HEK293 (cell line): ENCODE measurements at regions not wholly inside any gene's neighbourhood (a gene's known extent, or its start where the extent isn't known, plus 50 kb on each side); places are given as distances from the start of the nearest gene placed in this dataset.

Experiments used
- CTCF ChIA-PET: fragments of 350-600 bp; formaldehyde crosslinking; extraction: SDS; loops from one replicate; lab custom pipeline; 2021; ENCODE audit warnings: antibody characterized with exemption; lab: Yijun Ruan, JAX
- POLR2A ChIA-PET: fragments of 300-600 bp; formaldehyde crosslinking; extraction: SDS; loops from one replicate; lab custom pipeline; 2020; ENCODE audit warnings: antibody characterized with exemption, inconsistent platforms; lab: Yijun Ruan, JAX
- H3K27ac ChIP-seq: fragments of 200-500 bp; sonication (Bioruptor generic); 2 replicates; pipeline ENCODE4 v1.5.1; 2014; ENCODE audit warnings: low read depth, low read length, control low read depth, inconsistent platforms; ENCODE audit errors: extremely low read depth
- H3K36me3 ChIP-seq, 2 experiments: fragments of 200-500 bp in 1 of 2; sonication (Bioruptor generic) in 1 of 2; 1 replicate in 1 of 2; 2 replicates in 1 of 2; pipeline ENCODE4 v1.5.1; 2014 to 2017; ENCODE audit warnings: inconsistent platforms in 2 of 2, low read length in 2 of 2; ENCODE audit not compliant: control insufficient read depth in 2 of 2, insufficient read depth in 1 of 2
- H3K4me1 ChIP-seq: fragments of 200-500 bp; sonication (Bioruptor generic); 2 replicates; pipeline ENCODE4 v1.5.1; 2014; ENCODE audit warnings: mild to moderate bottlenecking, low read length, inconsistent platforms; ENCODE audit not compliant: control insufficient read depth, insufficient read depth
- H3K4me3 ChIP-seq: 2 replicates; pipeline ENCODE4 v1.5.1; 2011; ENCODE audit warnings: low read depth, mild to moderate bottlenecking, control low read depth, low read length, moderate library complexity
- H3K9me3 ChIP-seq: fragments of 200-500 bp; sonication (Bioruptor generic); 2 replicates; pipeline ENCODE4 v1.5.1; 2014; ENCODE audit warnings: low read depth, low read length, inconsistent platforms; ENCODE audit not compliant: control insufficient read depth, insufficient read depth
- FEZF1 ChIP-seq: fragments of 450-650 bp; formaldehyde crosslinking; IDR thresholded peaks from 2 replicates; pipeline ENCODE4 v1.5.1; 2016; ENCODE audit warnings: missing biosample characterization, missing genetic modification characterization
- GLI2 ChIP-seq: fragments of 450-650 bp; formaldehyde crosslinking; IDR thresholded peaks from 2 replicates; pipeline ENCODE4; 2017; ENCODE audit warnings: missing biosample characterization, missing genetic modification characterization, low read depth, borderline replicate concordance
- GLIS1 ChIP-seq: fragments of 450-650 bp; formaldehyde crosslinking; IDR thresholded peaks from 2 replicates; pipeline ENCODE4 v1.5.1; 2016; ENCODE audit warnings: missing biosample characterization, missing genetic modification characterization
- HOXA7 ChIP-seq: sonication (generic); formaldehyde crosslinking; IDR thresholded peaks from 2 replicates; pipeline ENCODE4 v1.8.1; 2022; ENCODE audit warnings: missing genetic modification reagents, borderline replicate concordance
- KLF7 ChIP-seq: fragments of 450-650 bp; formaldehyde crosslinking; IDR thresholded peaks from 2 replicates; pipeline ENCODE4 v1.5.1; 2016; ENCODE audit warnings: missing biosample characterization, missing genetic modification characterization, borderline replicate concordance
- RBAK ChIP-seq: fragments of 450-650 bp; formaldehyde crosslinking; IDR thresholded peaks from 2 replicates; pipeline ENCODE4 v1.5.1; 2016; ENCODE audit warnings: missing biosample characterization, missing genetic modification characterization
- ZBTB17 ChIP-seq: fragments of 450-650 bp; formaldehyde crosslinking; IDR thresholded peaks from 2 replicates; pipeline ENCODE4 v1.5.1; 2016; ENCODE audit warnings: missing biosample characterization, missing genetic modification characterization
- ZNF394 ChIP-seq: fragments of 450-650 bp; formaldehyde crosslinking; IDR thresholded peaks from 2 replicates; pipeline ENCODE4 v1.5.1; 2016; ENCODE audit warnings: missing biosample characterization, missing genetic modification characterization, mild to moderate bottlenecking, moderate library complexity, borderline replicate concordance
- ZNF416 ChIP-seq: fragments of 450-650 bp; formaldehyde crosslinking; IDR thresholded peaks from 2 replicates; pipeline ENCODE4 v1.5.1; 2016; ENCODE audit warnings: missing biosample characterization, missing genetic modification characterization
- ZNF433 ChIP-seq: fragments of 450-650 bp; formaldehyde crosslinking; IDR thresholded peaks from 2 replicates; pipeline ENCODE4 v1.5.1; 2016; ENCODE audit warnings: missing biosample characterization, missing genetic modification characterization, low read depth
- ZNF549 ChIP-seq: fragments of 450-650 bp; IDR thresholded peaks from 2 replicates; pipeline ENCODE4 v1.5.1; 2018; ENCODE audit warnings: missing biosample characterization, missing genetic modification characterization, mild to moderate bottlenecking, inconsistent platforms, moderate library complexity
- ZNF561 ChIP-seq: fragments of 450-650 bp; IDR thresholded peaks from 2 replicates; pipeline ENCODE4 v1.5.1; 2018; ENCODE audit warnings: missing biosample characterization, missing genetic modification characterization, borderline replicate concordance
- ZNF624 ChIP-seq: fragments of 450-650 bp; formaldehyde crosslinking; IDR thresholded peaks from 2 replicates; pipeline ENCODE4 v1.5.1; 2017; ENCODE audit warnings: missing biosample characterization, missing genetic modification characterization
- TF ChIP-seq, protein P1 (sequence below): fragments of 450-650 bp; formaldehyde crosslinking; IDR thresholded peaks from 2 replicates; pipeline ENCODE4 v1.5.1; 2016; ENCODE audit warnings: missing biosample characterization, missing genetic modification characterization
- TF ChIP-seq, protein P2 (sequence below): fragments of 450-650 bp; formaldehyde crosslinking; IDR thresholded peaks from 2 replicates; pipeline ENCODE4 v1.5.1; 2016; ENCODE audit warnings: missing biosample characterization, missing genetic modification characterization, low read depth
- TF ChIP-seq, protein P3 (sequence below): fragments of 450-650 bp; formaldehyde crosslinking; IDR thresholded peaks from 2 replicates; pipeline ENCODE4 v1.5.1; 2016; ENCODE audit warnings: missing biosample characterization, missing genetic modification characterization, borderline replicate concordance
- TF ChIP-seq, protein P4 (sequence below): IDR thresholded peaks from 2 replicates; pipeline ENCODE4 v1.6.1; 2011; ENCODE audit warnings: mild to moderate bottlenecking, low read depth, low read length, borderline replicate concordance
- TF ChIP-seq, protein P5 (sequence below): fragments of 450-650 bp; formaldehyde crosslinking; IDR thresholded peaks from 2 replicates; pipeline ENCODE4 v1.5.1; 2016; ENCODE audit warnings: missing biosample characterization, missing genetic modification characterization
- TF ChIP-seq, protein P6 (sequence below): fragments of 450-650 bp; formaldehyde crosslinking; IDR thresholded peaks from 2 replicates; pipeline ENCODE4 v1.5.1; 2016; ENCODE audit warnings: missing biosample characterization, missing genetic modification characterization

DNA sequence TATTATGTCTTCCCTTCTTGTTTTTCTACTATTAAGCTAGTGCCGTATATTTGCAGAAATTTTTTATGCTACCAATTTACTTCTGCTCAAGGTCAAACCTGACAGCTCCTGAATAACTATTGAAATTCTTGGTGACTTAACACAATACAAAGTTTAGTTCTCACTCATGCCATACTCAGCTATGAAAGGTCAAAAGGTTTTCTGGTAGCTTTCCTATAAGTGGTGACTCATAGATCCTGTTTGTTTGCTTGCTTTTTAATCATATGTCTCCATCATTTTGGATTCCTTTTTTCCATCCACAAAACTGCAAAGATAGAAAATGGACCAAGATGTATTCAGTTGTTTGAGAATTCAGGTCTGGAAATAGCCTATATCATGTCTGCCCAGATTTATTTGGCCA, 855.8 kb upstream of the LRRC4C start (continued):
- TF ChIP-seq RBAK (tag by site-specific recombination) (no peak), ZNF561 (tag by site-specific recombination) (no peak), HOXA7 (CRISPR knock-in tag) (no peak), KLF7 (tag by site-specific recombination) (no peak), GLI2 (tag by site-specific recombination) (no peak)
- TF ChIP-seq, protein P1, sequence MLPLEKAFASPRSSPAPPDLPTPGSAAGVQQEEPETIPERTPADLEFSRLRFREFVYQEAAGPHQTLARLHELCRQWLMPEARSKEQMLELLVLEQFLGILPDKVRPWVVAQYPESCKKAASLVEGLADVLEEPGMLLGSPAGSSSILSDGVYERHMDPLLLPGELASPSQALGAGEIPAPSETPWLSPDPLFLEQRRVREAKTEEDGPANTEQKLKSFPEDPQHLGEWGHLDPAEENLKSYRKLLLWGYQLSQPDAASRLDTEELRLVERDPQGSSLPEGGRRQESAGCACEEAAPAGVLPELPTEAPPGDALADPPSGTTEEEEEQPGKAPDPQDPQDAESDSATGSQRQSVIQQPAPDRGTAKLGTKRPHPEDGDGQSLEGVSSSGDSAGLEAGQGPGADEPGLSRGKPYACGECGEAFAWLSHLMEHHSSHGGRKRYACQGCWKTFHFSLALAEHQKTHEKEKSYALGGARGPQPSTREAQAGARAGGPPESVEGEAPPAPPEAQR (tag by site-specific recombination): no peak
- TF ChIP-seq, protein P2, sequence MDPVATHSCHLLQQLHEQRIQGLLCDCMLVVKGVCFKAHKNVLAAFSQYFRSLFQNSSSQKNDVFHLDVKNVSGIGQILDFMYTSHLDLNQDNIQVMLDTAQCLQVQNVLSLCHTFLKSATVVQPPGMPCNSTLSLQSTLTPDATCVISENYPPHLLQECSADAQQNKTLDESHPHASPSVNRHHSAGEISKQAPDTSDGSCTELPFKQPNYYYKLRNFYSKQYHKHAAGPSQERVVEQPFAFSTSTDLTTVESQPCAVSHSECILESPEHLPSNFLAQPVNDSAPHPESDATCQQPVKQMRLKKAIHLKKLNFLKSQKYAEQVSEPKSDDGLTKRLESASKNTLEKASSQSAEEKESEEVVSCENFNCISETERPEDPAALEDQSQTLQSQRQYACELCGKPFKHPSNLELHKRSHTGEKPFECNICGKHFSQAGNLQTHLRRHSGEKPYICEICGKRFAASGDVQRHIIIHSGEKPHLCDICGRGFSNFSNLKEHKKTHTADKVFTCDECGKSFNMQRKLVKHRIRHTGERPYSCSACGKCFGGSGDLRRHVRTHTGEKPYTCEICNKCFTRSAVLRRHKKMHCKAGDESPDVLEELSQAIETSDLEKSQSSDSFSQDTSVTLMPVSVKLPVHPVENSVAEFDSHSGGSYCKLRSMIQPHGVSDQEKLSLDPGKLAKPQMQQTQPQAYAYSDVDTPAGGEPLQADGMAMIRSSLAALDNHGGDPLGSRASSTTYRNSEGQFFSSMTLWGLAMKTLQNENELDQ (tag by site-specific recombination): no peak
- TF ChIP-seq, protein P3, sequence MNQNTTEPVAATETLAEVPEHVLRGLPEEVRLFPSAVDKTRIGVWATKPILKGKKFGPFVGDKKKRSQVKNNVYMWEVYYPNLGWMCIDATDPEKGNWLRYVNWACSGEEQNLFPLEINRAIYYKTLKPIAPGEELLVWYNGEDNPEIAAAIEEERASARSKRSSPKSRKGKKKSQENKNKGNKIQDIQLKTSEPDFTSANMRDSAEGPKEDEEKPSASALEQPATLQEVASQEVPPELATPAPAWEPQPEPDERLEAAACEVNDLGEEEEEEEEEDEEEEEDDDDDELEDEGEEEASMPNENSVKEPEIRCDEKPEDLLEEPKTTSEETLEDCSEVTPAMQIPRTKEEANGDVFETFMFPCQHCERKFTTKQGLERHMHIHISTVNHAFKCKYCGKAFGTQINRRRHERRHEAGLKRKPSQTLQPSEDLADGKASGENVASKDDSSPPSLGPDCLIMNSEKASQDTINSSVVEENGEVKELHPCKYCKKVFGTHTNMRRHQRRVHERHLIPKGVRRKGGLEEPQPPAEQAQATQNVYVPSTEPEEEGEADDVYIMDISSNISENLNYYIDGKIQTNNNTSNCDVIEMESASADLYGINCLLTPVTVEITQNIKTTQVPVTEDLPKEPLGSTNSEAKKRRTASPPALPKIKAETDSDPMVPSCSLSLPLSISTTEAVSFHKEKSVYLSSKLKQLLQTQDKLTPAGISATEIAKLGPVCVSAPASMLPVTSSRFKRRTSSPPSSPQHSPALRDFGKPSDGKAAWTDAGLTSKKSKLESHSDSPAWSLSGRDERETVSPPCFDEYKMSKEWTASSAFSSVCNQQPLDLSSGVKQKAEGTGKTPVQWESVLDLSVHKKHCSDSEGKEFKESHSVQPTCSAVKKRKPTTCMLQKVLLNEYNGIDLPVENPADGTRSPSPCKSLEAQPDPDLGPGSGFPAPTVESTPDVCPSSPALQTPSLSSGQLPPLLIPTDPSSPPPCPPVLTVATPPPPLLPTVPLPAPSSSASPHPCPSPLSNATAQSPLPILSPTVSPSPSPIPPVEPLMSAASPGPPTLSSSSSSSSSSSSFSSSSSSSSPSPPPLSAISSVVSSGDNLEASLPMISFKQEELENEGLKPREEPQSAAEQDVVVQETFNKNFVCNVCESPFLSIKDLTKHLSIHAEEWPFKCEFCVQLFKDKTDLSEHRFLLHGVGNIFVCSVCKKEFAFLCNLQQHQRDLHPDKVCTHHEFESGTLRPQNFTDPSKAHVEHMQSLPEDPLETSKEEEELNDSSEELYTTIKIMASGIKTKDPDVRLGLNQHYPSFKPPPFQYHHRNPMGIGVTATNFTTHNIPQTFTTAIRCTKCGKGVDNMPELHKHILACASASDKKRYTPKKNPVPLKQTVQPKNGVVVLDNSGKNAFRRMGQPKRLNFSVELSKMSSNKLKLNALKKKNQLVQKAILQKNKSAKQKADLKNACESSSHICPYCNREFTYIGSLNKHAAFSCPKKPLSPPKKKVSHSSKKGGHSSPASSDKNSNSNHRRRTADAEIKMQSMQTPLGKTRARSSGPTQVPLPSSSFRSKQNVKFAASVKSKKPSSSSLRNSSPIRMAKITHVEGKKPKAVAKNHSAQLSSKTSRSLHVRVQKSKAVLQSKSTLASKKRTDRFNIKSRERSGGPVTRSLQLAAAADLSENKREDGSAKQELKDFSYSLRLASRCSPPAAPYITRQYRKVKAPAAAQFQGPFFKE: no peak
- TF ChIP-seq, protein P4, sequence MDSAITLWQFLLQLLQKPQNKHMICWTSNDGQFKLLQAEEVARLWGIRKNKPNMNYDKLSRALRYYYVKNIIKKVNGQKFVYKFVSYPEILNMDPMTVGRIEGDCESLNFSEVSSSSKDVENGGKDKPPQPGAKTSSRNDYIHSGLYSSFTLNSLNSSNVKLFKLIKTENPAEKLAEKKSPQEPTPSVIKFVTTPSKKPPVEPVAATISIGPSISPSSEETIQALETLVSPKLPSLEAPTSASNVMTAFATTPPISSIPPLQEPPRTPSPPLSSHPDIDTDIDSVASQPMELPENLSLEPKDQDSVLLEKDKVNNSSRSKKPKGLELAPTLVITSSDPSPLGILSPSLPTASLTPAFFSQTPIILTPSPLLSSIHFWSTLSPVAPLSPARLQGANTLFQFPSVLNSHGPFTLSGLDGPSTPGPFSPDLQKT: no peak
- TF ChIP-seq, protein P5, sequence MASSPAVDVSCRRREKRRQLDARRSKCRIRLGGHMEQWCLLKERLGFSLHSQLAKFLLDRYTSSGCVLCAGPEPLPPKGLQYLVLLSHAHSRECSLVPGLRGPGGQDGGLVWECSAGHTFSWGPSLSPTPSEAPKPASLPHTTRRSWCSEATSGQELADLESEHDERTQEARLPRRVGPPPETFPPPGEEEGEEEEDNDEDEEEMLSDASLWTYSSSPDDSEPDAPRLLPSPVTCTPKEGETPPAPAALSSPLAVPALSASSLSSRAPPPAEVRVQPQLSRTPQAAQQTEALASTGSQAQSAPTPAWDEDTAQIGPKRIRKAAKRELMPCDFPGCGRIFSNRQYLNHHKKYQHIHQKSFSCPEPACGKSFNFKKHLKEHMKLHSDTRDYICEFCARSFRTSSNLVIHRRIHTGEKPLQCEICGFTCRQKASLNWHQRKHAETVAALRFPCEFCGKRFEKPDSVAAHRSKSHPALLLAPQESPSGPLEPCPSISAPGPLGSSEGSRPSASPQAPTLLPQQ (tag by site-specific recombination): no peak
- TF ChIP-seq, protein P6, sequence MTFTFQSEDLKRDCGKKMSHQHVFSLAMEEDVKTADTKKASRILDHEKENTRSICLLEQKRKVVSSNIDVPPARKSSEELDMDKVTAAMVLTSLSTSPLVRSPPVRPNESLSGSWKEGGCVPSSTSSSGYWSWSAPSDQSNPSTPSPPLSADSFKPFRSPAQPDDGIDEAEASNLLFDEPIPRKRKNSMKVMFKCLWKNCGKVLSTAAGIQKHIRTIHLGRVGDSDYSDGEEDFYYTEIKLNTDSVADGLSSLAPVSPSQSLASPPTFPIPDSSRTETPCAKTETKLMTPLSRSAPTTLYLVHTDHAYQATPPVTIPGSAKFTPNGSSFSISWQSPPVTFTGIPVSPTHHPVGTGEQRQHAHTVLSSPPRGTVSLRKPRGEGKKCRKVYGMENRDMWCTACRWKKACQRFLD (tag by site-specific recombination): no peak

DNA sequence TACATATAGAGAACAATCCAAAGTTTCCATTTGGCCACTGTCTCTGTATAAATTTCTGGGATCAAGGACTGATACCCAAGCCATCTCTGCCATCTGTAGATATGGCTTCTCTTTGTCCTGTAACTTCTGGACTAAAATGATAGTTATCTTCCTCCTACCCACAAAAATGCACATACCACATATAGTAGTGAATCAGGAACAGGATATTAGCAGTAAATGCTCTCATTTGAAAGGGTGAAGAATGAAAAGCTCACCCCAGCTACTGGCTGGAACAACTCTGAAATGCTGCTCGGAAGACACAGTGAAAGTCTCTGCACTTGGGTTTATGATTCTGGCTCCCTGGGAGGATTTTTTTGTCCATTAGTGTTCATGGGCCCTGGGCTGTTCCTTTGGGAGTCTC, 856.4 kb upstream of the LRRC4C start:
- H3K4me3 ChIP-seq: no peak overlapping the region
- ChIA-PET CTCF (interaction anchor here (0.6 kb wide), 1 partner anchor 120 kb away, joined by 4 read pairs; no protein-coding TSS in a partner anchor), POLR2A (no interaction called here)
- H3K27ac ChIP-seq: no peak overlapping the region
- H3K9me3 ChIP-seq: no peaks in the 10 kb centered on the region
- H3K36me3 ChIP-seq: no peaks in the 10 kb centered on the region
- no peaks in the 10 kb centered on the region for H3K4me1 ChIP-seq
- TF ChIP-seq ZBTB17 (tag by site-specific recombination) (no peak), ZNF433 (tag by site-specific recombination) (no peak), ZNF394 (tag by site-specific recombination) (no peak), GLIS1 (tag by site-specific recombination) (no peak), ZNF624 (tag by site-specific recombination) (no peak), ZNF416 (no peak), FEZF1 (tag by site-specific recombination) (no peak), ZNF549 (no peak)
